ENCODE measurements at regions not wholly inside any gene's neighbourhood (a gene's known extent, or its start where the extent isn't known, plus 50 kb on each side); places are given as distances from the start of the nearest gene placed in this dataset.
"Not testable (repeated sequence)": the region's sequence is repeated elsewhere in the genome, so short reads cannot be mapped to it uniquely, and the experiment has no call there.

DNA sequence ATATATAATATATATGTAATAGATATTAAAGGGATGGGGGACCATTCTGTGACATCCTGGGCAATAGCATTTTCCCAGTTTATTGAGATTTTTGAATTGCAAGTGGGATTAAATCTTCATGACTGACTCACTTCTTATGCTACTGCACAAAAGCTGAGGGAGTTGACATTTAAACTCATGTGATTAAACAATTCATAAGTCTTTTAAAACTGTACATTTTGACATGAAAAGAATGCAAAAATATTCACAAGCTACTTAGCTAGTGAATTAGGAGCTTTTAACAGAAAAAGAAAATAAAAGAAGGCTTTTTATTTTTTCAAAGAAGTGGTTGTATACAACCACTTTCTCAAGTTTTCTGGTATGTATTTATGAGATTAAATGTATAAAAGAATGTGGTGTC, 179.4 kb upstream of the POMZP3 start:
- DNase-seq (ENCODE audit: low read depth); CTCF ChIA-PET; H3K36me3 ChIP-seq (ENCODE audit: control insufficient read depth, insufficient read depth, low read length); POLR2A ChIA-PET; H3K27me3 ChIP-seq (ENCODE audit: control insufficient read depth, insufficient read depth, low read length); H3K4me3 ChIP-seq (ENCODE audit: low read depth, low read length): not testable (repeated sequence)

DNA sequence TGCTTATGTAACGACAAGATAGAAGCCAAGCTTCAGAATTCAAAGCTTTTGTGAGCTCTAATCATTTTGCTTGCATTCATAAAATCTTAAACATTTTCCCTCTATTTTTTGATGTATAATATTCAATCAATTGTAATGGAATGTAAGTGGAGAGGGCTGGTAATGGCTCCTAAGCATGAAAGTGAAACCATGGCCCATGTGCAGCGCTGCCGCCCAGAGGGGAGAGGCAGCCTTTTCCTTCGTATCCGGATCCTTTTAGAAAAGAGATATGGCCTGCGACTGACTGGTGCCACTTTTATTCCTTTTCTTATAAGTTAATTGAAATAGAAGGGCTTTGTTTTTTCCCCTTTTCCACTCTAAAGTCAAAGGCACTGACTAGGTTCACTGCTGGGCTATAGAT, 178.9 kb upstream of the POMZP3 start:
- CTCF ChIA-PET; POLR2A ChIA-PET; DNase-seq (ENCODE audit: low read depth); H3K27me3 ChIP-seq (ENCODE audit: control insufficient read depth, insufficient read depth, low read length); H3K4me3 ChIP-seq (ENCODE audit: low read depth, low read length); H3K36me3 ChIP-seq (ENCODE audit: control insufficient read depth, insufficient read depth, low read length): not testable (repeated sequence)
- TF ChIP-seq, protein P1, sequence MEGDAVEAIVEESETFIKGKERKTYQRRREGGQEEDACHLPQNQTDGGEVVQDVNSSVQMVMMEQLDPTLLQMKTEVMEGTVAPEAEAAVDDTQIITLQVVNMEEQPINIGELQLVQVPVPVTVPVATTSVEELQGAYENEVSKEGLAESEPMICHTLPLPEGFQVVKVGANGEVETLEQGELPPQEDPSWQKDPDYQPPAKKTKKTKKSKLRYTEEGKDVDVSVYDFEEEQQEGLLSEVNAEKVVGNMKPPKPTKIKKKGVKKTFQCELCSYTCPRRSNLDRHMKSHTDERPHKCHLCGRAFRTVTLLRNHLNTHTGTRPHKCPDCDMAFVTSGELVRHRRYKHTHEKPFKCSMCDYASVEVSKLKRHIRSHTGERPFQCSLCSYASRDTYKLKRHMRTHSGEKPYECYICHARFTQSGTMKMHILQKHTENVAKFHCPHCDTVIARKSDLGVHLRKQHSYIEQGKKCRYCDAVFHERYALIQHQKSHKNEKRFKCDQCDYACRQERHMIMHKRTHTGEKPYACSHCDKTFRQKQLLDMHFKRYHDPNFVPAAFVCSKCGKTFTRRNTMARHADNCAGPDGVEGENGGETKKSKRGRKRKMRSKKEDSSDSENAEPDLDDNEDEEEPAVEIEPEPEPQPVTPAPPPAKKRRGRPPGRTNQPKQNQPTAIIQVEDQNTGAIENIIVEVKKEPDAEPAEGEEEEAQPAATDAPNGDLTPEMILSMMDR (IDR thresholded peaks at IDR 0.05; ENCODE audit: insufficient read depth, low read depth, low read length) = peak; percentile 35

DNA sequence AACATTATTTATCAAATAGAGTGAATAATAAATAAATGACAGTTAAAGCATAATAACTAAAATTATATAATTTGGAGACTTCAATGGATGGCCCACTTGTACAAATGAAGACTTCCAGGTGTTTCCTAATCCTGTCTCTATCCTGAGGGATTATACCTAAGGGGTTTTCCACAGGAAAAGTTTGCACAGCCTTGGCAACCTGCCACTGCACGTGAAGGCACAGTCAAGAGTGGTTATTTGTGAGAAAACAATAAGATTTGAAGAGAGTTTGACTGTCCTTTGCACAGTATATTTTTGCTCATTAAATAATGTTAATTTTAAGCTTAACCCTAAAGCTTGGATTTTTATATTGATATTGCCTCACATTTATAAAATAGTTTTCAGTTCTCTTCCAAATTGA, 178.2 kb upstream of the POMZP3 start:
- CTCF ChIA-PET; H3K4me3 ChIP-seq (ENCODE audit: low read depth, low read length); H3K36me3 ChIP-seq (ENCODE audit: control insufficient read depth, insufficient read depth, low read length); POLR2A ChIA-PET; H3K27me3 ChIP-seq (ENCODE audit: control insufficient read depth, insufficient read depth, low read length); DNase-seq (ENCODE audit: low read depth): not testable (repeated sequence)

- H3K27me3 ChIP-seq (ENCODE audit: control insufficient read depth, insufficient read depth, low read length); H3K4me3 ChIP-seq (ENCODE audit: low read depth, low read length); CTCF ChIA-PET; H3K36me3 ChIP-seq (ENCODE audit: control insufficient read depth, insufficient read depth, low read length): not testable (repeated sequence)
- DNase-seq (ENCODE audit: low read depth) = peak; percentile 6
- POLR2A ChIA-PET = interaction anchor here (0.5 kb wide), 1 partner anchor 728 kb away, joined by 12 read pairs; no protein-coding TSS in a partner anchor
Measured at GRCh38 chr7:76797639-76798038, 170.6 kb upstream of the POMZP3 start.

DNA sequence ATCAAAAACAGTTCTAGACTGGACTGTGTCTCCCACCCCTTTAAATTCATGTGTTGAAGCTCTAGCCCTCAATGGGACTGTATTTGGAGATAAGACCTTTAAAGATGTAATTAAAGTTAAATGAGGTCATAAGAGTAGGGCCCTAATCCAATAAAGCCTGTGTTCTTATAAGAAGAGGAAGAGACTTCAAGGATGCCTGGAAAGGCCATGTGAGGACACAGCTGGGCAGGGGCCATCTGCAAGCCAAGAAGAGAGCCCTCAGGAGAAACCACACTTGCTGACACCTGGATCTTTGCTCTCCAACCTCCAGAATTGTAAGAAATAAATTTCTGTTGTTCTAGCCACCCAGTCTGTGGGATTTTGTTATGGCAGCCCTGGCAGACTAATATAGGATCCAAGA, 153.6 kb upstream of the POMZP3 start:
- DNase-seq (ENCODE audit: low read depth); CTCF ChIA-PET; H3K36me3 ChIP-seq (ENCODE audit: control insufficient read depth, insufficient read depth, low read length); H3K4me3 ChIP-seq (ENCODE audit: low read depth, low read length); H3K27me3 ChIP-seq (ENCODE audit: control insufficient read depth, insufficient read depth, low read length); POLR2A ChIA-PET: not testable (repeated sequence)

DNA sequence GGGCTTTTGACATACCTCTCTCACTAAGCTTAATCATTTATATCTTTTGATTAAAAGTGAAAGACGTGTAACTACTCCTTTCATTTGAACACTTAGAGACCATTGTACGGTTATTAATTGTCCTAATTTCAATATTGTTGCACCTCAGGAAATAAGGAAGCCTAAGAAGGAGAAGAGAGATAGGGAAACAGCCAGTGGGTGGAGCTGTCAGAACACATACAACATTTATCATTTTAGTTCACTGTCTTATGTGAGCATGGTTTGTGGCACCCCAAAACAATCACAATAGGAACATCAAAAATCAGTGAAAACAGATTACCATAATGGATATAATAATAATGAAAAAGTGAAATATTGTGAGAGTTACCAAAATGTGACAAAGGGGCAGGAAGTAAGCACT, 147.2 kb upstream of the POMZP3 start:
- H3K36me3 ChIP-seq (ENCODE audit: control insufficient read depth, insufficient read depth, low read length); H3K27me3 ChIP-seq (ENCODE audit: control insufficient read depth, insufficient read depth, low read length); DNase-seq (ENCODE audit: low read depth); POLR2A ChIA-PET; CTCF ChIA-PET; H3K4me3 ChIP-seq (ENCODE audit: low read depth, low read length): not testable (repeated sequence)

GRCh38 chr7:76771980-76772379, 144.9 kb upstream of the POMZP3 start:
- H3K27me3 ChIP-seq (ENCODE audit: control insufficient read depth, insufficient read depth, low read length); CTCF ChIA-PET; POLR2A ChIA-PET; H3K36me3 ChIP-seq (ENCODE audit: control insufficient read depth, insufficient read depth, low read length); DNase-seq (ENCODE audit: low read depth); H3K4me3 ChIP-seq (ENCODE audit: low read depth, low read length): not testable (repeated sequence)

- POLR2A ChIA-PET; DNase-seq (ENCODE audit: low read depth); H3K36me3 ChIP-seq (ENCODE audit: control insufficient read depth, insufficient read depth, low read length); H3K4me3 ChIP-seq (ENCODE audit: low read depth, low read length); CTCF ChIA-PET; H3K27me3 ChIP-seq (ENCODE audit: control insufficient read depth, insufficient read depth, low read length): not testable (repeated sequence)
Measured at GRCh38 chr7:76763977-76764376, 136.9 kb upstream of the POMZP3 start.

DNA sequence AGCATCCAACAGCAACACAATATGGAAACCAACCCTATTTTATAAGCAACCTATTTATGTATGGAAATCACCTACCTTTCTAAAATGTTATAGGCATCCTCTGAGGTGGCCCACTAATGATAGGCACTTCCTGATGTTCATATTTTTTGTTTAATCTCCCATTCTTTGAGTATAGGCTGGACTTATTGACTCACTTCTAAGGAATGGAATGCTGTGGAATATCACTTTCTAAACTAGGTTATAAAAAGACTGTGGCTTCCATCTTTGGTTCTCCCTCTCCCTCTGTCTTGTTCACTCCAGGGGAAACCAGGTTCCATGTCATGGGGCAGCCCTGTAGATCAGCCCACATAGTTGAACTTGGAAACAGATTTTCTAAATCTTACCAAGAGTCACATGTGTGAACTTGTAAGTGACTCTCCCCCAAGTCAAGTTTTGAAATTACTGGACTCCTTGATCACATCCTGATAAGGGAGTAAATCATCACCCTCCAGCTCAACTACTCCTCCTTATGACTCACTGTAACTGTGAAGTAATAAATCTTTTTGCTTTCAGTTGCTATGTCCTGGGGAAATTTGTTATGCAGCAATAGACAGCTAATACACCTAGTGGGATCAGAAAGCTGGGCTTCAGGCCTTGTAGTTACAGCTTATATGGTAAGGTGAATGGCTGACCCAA, 133.6 kb upstream of the POMZP3 start:
- CTCF ChIA-PET; H3K4me3 ChIP-seq (ENCODE audit: low read depth, low read length); POLR2A ChIA-PET; DNase-seq (ENCODE audit: low read depth); H3K36me3 ChIP-seq (ENCODE audit: control insufficient read depth, insufficient read depth, low read length); H3K27me3 ChIP-seq (ENCODE audit: control insufficient read depth, insufficient read depth, low read length): not testable (repeated sequence)

- H3K27me3 ChIP-seq (ENCODE audit: control insufficient read depth, insufficient read depth, low read length); DNase-seq (ENCODE audit: low read depth); H3K36me3 ChIP-seq (ENCODE audit: control insufficient read depth, insufficient read depth, low read length); H3K4me3 ChIP-seq (ENCODE audit: low read depth, low read length); POLR2A ChIA-PET; CTCF ChIA-PET: not testable (repeated sequence)
Measured at GRCh38 chr7:76739538-76739937, 112.5 kb upstream of the POMZP3 start.

DNA sequence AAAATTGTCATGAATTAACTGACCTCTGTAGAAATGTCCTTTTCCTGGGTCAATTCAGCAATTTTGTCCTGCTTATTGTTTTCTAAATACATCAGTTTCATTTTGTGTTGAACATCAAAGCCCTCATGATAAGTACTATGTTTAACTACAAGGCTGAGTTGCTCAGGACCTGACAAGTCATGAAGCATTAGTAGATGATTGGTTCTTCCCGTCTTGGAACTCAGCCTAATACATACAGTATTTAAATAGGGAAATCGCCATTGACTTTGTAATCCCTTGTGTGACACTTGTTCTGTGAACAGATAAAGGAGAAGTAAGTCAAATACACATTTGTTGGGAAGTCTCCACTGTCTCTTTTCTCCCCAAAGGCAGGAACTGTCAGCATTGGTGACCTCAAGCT, 109.6 kb upstream of the POMZP3 start:
- H3K4me3 ChIP-seq (ENCODE audit: low read depth, low read length); CTCF ChIA-PET; H3K36me3 ChIP-seq (ENCODE audit: control insufficient read depth, insufficient read depth, low read length); DNase-seq (ENCODE audit: low read depth); H3K27me3 ChIP-seq (ENCODE audit: control insufficient read depth, insufficient read depth, low read length); POLR2A ChIA-PET: not testable (repeated sequence)

DNA sequence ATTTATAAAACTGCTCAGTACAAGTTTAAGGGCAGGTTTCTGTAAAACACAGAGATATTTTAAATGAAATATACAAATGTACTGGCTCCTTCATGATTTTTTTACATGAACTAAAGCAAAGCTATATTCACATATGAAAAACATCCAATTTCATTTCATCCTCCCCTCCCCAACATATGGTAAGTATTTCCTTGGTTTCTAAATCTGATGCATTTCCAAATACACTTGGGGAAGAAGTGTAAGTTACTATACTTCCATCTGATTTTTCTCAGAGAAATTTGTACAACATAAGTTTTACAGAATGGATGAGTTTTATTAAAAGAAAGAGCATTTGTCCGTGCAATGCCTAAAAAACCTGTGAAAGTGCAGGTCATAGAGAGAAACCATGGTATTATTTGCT, 109.0 kb upstream of the POMZP3 start:
- H3K36me3 ChIP-seq (ENCODE audit: control insufficient read depth, insufficient read depth, low read length); CTCF ChIA-PET; H3K4me3 ChIP-seq (ENCODE audit: low read depth, low read length); POLR2A ChIA-PET; H3K27me3 ChIP-seq (ENCODE audit: control insufficient read depth, insufficient read depth, low read length); DNase-seq (ENCODE audit: low read depth): not testable (repeated sequence)

DNA sequence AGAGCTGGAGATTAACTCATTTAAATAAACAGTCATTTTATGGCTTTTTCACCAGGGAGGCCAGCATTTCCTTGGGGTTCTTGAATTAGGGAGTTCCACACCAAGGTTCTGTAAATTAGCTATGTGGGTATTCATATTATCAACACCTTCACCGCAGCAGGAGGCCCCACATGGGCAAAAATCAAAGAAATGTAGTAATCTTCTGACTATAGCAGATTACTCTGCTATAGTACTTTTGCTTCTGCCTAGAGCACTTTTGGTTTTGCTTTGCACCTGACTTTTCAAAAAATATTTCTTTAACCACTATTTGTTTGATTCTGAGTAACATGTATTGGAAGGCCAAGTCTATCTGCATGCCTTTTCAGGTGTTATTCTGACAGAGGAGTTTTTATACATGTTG, 108.6 kb upstream of the POMZP3 start:
- H3K36me3 ChIP-seq (ENCODE audit: control insufficient read depth, insufficient read depth, low read length); H3K4me3 ChIP-seq (ENCODE audit: low read depth, low read length); DNase-seq (ENCODE audit: low read depth); POLR2A ChIA-PET; CTCF ChIA-PET; H3K27me3 ChIP-seq (ENCODE audit: control insufficient read depth, insufficient read depth, low read length): not testable (repeated sequence)
